ENCODE measurements at regions not wholly inside any gene's neighbourhood (a gene's known extent, or its start where the extent isn't known, plus 50 kb on each side); places are given as distances from the start of the nearest gene placed in this dataset.

GRCh38 chr11:115931548-115932083 is 427.4 kb upstream of the CADM1 start:
- no CpG with 5 or more reads among the region's 1 CpG for WGBS (ENCODE audit: insufficient coverage, low lambda C conversion rate)
- DNase-seq: no peak
- no peaks in the 10 kb centered on the region for H3K36me3 ChIP-seq (ENCODE audit: control insufficient read depth, insufficient read depth, low read length)

GRCh38 chr11:115930886-115931547 is 426.8 kb upstream of the CADM1 start:
- no peaks in the 10 kb centered on the region for H3K4me1 ChIP-seq (ENCODE audit: control insufficient read depth, insufficient read depth, low read length)
- no peak overlapping the region for H3K4me3 ChIP-seq (ENCODE audit: low read length)
- WGBS (ENCODE audit: insufficient coverage, low lambda C conversion rate): no CpG with 5 or more reads among the region's 3 CpGs
- DNase-seq: no peak
- no peaks in the 10 kb centered on the region for H3K27me3 ChIP-seq (ENCODE audit: control insufficient read depth, insufficient read depth, low read length)
- H3K9me3 ChIP-seq (ENCODE audit: control insufficient read depth, low read depth, low read length): no peaks in the 10 kb centered on the region
- no peaks in the 10 kb centered on the region for H3K36me3 ChIP-seq (ENCODE audit: control insufficient read depth, insufficient read depth, low read length)
- no peak overlapping the region for H3K27ac ChIP-seq (ENCODE audit: low read length)

More at GRCh38 chr11:115931548-115932083, 427.4 kb upstream of the CADM1 start:
- H3K9me3 ChIP-seq (ENCODE audit: control insufficient read depth, low read depth, low read length): no peaks in the 10 kb centered on the region
- H3K4me1 ChIP-seq (ENCODE audit: control insufficient read depth, insufficient read depth, low read length): no peaks in the 10 kb centered on the region
- H3K27ac ChIP-seq (ENCODE audit: low read length): no peak overlapping the region
- no peak overlapping the region for H3K4me3 ChIP-seq (ENCODE audit: low read length)
- H3K27me3 ChIP-seq (ENCODE audit: control insufficient read depth, insufficient read depth, low read length): no peaks in the 10 kb centered on the region

- Histone ChIP-seq H3K27ac (ENCODE audit: low read length) (no peak overlapping the region), H3K36me3 (ENCODE audit: control insufficient read depth, insufficient read depth, low read length) (no peaks in the 10 kb centered on the region), H3K4me1 (ENCODE audit: control insufficient read depth, insufficient read depth, low read length) (no peaks in the 10 kb centered on the region), H3K9me3 (ENCODE audit: control insufficient read depth, low read depth, low read length) (no peaks in the 10 kb centered on the region), H3K4me3 (ENCODE audit: low read length) (no peak overlapping the region), H3K27me3 (ENCODE audit: control insufficient read depth, insufficient read depth, low read length) (no peaks in the 10 kb centered on the region)
- WGBS (ENCODE audit: insufficient coverage, low lambda C conversion rate): no CpG with 5 or more reads among the region's 2 CpGs
- DNase-seq: no peak
These were observed 426.1 kb upstream of the CADM1 start for GRCh38 chr11:115930291-115930690.

- no peaks in the 10 kb centered on the region for H3K36me3 ChIP-seq (ENCODE audit: control insufficient read depth, insufficient read depth, low read length)
- H3K4me3 ChIP-seq (ENCODE audit: low read length): no peak overlapping the region
- H3K27me3 ChIP-seq (ENCODE audit: control insufficient read depth, insufficient read depth, low read length): no peaks in the 10 kb centered on the region
- no peaks in the 10 kb centered on the region for H3K9me3 ChIP-seq (ENCODE audit: control insufficient read depth, low read depth, low read length)
- no CpG with 5 or more reads among the region's 6 CpGs for WGBS (ENCODE audit: insufficient coverage, low lambda C conversion rate)
- no peak for DNase-seq
- no peaks in the 10 kb centered on the region for H3K4me1 ChIP-seq (ENCODE audit: control insufficient read depth, insufficient read depth, low read length)
- no peak overlapping the region for H3K27ac ChIP-seq (ENCODE audit: low read length)
These were observed 425.5 kb upstream of the CADM1 start for GRCh38 chr11:115929618-115930129.

GRCh38 chr11:115928811-115929210 is 424.6 kb upstream of the CADM1 start:
- no peak for DNase-seq
- WGBS (ENCODE audit: insufficient coverage, low lambda C conversion rate): no CpG with 5 or more reads among the region's 2 CpGs
- no peaks in the 10 kb centered on the region for H3K36me3 ChIP-seq (ENCODE audit: control insufficient read depth, insufficient read depth, low read length)
- no peak overlapping the region for H3K4me3 ChIP-seq (ENCODE audit: low read length)
- H3K27me3 ChIP-seq (ENCODE audit: control insufficient read depth, insufficient read depth, low read length): no peaks in the 10 kb centered on the region
- H3K4me1 ChIP-seq (ENCODE audit: control insufficient read depth, insufficient read depth, low read length): no peaks in the 10 kb centered on the region
- H3K27ac ChIP-seq (ENCODE audit: low read length): no peak overlapping the region
- no peaks in the 10 kb centered on the region for H3K9me3 ChIP-seq (ENCODE audit: control insufficient read depth, low read depth, low read length)

- no peak for DNase-seq
- Histone ChIP-seq H3K4me1 (ENCODE audit: control insufficient read depth, insufficient read depth, low read length) (peaks cover 3% of the 10 kb centered on the region), H3K36me3 (ENCODE audit: control insufficient read depth, insufficient read depth, low read length) (no peaks in the 10 kb centered on the region), H3K27me3 (ENCODE audit: control insufficient read depth, insufficient read depth, low read length) (no peaks in the 10 kb centered on the region), H3K9me3 (ENCODE audit: control insufficient read depth, low read depth, low read length) (no peaks in the 10 kb centered on the region), H3K27ac (ENCODE audit: low read length) (no peak overlapping the region), H3K4me3 (ENCODE audit: low read length) (no peak overlapping the region)
- WGBS (ENCODE audit: insufficient coverage, low lambda C conversion rate): no CpG with 5 or more reads among the region's 8 CpGs
These were observed 423.7 kb upstream of the CADM1 start for GRCh38 chr11:115927823-115928329.

- Histone ChIP-seq H3K4me3 (ENCODE audit: low read length) (no peak overlapping the region), H3K9me3 (ENCODE audit: control insufficient read depth, low read depth, low read length) (no peaks in the 10 kb centered on the region), H3K4me1 (ENCODE audit: control insufficient read depth, insufficient read depth, low read length) (peaks cover 6% of the 10 kb centered on the region), H3K27ac (ENCODE audit: low read length) (no peak overlapping the region), H3K36me3 (ENCODE audit: control insufficient read depth, insufficient read depth, low read length) (no peaks in the 10 kb centered on the region), H3K27me3 (ENCODE audit: control insufficient read depth, insufficient read depth, low read length) (no peaks in the 10 kb centered on the region)
- DNase-seq: no peak
- WGBS (ENCODE audit: insufficient coverage, low lambda C conversion rate): no CpG with 5 or more reads among the region's 4 CpGs
These were observed 422.4 kb upstream of the CADM1 start for GRCh38 chr11:115926601-115927000.

GRCh38 chr11:115926138-115926537 is 421.9 kb upstream of the CADM1 start:
- Histone ChIP-seq H3K9me3 (ENCODE audit: control insufficient read depth, low read depth, low read length) (no peaks in the 10 kb centered on the region), H3K27me3 (ENCODE audit: control insufficient read depth, insufficient read depth, low read length) (no peaks in the 10 kb centered on the region), H3K4me1 (ENCODE audit: control insufficient read depth, insufficient read depth, low read length) (peaks cover 6% of the 10 kb centered on the region), H3K27ac (ENCODE audit: low read length) (no peak overlapping the region), H3K36me3 (ENCODE audit: control insufficient read depth, insufficient read depth, low read length) (no peaks in the 10 kb centered on the region), H3K4me3 (ENCODE audit: low read length) (no peak overlapping the region)
- 80% methylated on average over 1 of the region's 5 CpGs for WGBS (ENCODE audit: insufficient coverage, low lambda C conversion rate)
- no peak for DNase-seq

- DNase-seq: no peak
- peaks cover 6% of the 10 kb centered on the region for H3K4me1 ChIP-seq (ENCODE audit: control insufficient read depth, insufficient read depth, low read length)
- no peaks in the 10 kb centered on the region for H3K36me3 ChIP-seq (ENCODE audit: control insufficient read depth, insufficient read depth, low read length)
- no peaks in the 10 kb centered on the region for H3K27me3 ChIP-seq (ENCODE audit: control insufficient read depth, insufficient read depth, low read length)
- no CpG with 5 or more reads among the region's 3 CpGs for WGBS (ENCODE audit: insufficient coverage, low lambda C conversion rate)
- H3K9me3 ChIP-seq (ENCODE audit: control insufficient read depth, low read depth, low read length): no peaks in the 10 kb centered on the region
- no peak overlapping the region for H3K4me3 ChIP-seq (ENCODE audit: low read length)
- H3K27ac ChIP-seq (ENCODE audit: low read length): no peak overlapping the region
These were observed 421.4 kb upstream of the CADM1 start for GRCh38 chr11:115925568-115926090.

- peaks cover 2% of the 10 kb centered on the region for H3K27me3 ChIP-seq (ENCODE audit: control insufficient read depth, insufficient read depth, low read length)
- H3K4me3 ChIP-seq (ENCODE audit: low read length): no peak overlapping the region
These were observed 420.7 kb upstream of the CADM1 start for GRCh38 chr11:115924744-115925567.

More at GRCh38 chr11:115924744-115925567, 420.7 kb upstream of the CADM1 start:
- Histone ChIP-seq H3K36me3 (ENCODE audit: control insufficient read depth, insufficient read depth, low read length) (no peaks in the 10 kb centered on the region), H3K9me3 (ENCODE audit: control insufficient read depth, low read depth, low read length) (no peaks in the 10 kb centered on the region), H3K4me1 (ENCODE audit: control insufficient read depth, insufficient read depth, low read length) (peaks cover 6% of the 10 kb centered on the region), H3K27ac (ENCODE audit: low read length) (no peak overlapping the region)
- no CpG with 5 or more reads among the region's 6 CpGs for WGBS (ENCODE audit: insufficient coverage, low lambda C conversion rate)
- no peak for DNase-seq

All from large intestine (tissue), 3 donors.